ENCODE measurements at regions not wholly inside any gene's neighbourhood (a gene's known extent, or its start where the extent isn't known, plus 50 kb on each side); places are given as distances from the start of the nearest gene placed in this dataset.
"Not testable (repeated sequence)": the region's sequence is repeated elsewhere in the genome, so short reads cannot be mapped to it uniquely, and the experiment has no call there.

DNA sequence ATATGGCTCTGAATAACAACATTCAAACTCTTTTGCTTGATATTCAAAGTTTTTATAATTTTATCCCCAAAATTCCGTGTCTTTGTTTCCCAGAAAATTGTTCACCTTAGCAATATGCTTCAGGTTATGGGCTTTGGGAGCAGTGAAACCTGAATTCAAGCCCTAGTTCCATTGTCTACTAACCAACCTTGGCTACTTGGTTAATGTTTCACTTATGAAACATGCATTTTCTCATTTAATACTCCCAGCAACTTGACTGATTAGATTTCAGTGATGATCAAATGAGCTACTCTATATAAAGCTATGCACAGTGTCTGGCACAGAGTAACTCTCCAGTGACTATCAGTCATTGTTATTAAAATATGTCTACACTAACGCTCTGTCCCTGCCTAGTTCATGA is 192.2 kb upstream of the TENT5A start:
- Histone ChIP-seq H3K4me1 (ENCODE audit: control insufficient read depth, insufficient read depth, low read length) (no peaks in the 10 kb centered on the region), H3K9me3 (ENCODE audit: control insufficient read depth, insufficient read depth, low read depth, low read length) (no peaks in the 10 kb centered on the region), H3K36me3 (ENCODE audit: control insufficient read depth, insufficient read depth, low read length) (no peaks in the 10 kb centered on the region), H3K27me3 (ENCODE audit: control insufficient read depth, insufficient read depth, low read length) (no peaks in the 10 kb centered on the region), H3K4me3 (ENCODE audit: low read depth in 2 of 2, low read length in 2 of 2) (no peak overlapping the region), H3K27ac (ENCODE audit: low read length) (no peak overlapping the region)
- ChIA-PET CTCF (no interaction called here), POLR2A (no interaction called here)
- TF ChIP-seq SIN3A (IDR thresholded peaks at IDR 0.05; ENCODE audit: borderline replicate concordance, insufficient read depth, low read depth, low read length) (no peak), TCF7L2 (IDR thresholded peaks at IDR 0.05; ENCODE audit: low read depth, low read length) (no peak), POLR2AphosphoS5 (IDR thresholded peaks at IDR 0.05; ENCODE audit: low read depth, low read length) (no peak)
- TF ChIP-seq, protein P1, sequence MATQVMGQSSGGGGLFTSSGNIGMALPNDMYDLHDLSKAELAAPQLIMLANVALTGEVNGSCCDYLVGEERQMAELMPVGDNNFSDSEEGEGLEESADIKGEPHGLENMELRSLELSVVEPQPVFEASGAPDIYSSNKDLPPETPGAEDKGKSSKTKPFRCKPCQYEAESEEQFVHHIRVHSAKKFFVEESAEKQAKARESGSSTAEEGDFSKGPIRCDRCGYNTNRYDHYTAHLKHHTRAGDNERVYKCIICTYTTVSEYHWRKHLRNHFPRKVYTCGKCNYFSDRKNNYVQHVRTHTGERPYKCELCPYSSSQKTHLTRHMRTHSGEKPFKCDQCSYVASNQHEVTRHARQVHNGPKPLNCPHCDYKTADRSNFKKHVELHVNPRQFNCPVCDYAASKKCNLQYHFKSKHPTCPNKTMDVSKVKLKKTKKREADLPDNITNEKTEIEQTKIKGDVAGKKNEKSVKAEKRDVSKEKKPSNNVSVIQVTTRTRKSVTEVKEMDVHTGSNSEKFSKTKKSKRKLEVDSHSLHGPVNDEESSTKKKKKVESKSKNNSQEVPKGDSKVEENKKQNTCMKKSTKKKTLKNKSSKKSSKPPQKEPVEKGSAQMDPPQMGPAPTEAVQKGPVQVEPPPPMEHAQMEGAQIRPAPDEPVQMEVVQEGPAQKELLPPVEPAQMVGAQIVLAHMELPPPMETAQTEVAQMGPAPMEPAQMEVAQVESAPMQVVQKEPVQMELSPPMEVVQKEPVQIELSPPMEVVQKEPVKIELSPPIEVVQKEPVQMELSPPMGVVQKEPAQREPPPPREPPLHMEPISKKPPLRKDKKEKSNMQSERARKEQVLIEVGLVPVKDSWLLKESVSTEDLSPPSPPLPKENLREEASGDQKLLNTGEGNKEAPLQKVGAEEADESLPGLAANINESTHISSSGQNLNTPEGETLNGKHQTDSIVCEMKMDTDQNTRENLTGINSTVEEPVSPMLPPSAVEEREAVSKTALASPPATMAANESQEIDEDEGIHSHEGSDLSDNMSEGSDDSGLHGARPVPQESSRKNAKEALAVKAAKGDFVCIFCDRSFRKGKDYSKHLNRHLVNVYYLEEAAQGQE (IDR thresholded peaks at IDR 0.05; ENCODE audit: insufficient read depth in 1 of 2, low read depth in 2 of 2, low read length in 1 of 2): no peak
- TF ChIP-seq, protein P2, sequence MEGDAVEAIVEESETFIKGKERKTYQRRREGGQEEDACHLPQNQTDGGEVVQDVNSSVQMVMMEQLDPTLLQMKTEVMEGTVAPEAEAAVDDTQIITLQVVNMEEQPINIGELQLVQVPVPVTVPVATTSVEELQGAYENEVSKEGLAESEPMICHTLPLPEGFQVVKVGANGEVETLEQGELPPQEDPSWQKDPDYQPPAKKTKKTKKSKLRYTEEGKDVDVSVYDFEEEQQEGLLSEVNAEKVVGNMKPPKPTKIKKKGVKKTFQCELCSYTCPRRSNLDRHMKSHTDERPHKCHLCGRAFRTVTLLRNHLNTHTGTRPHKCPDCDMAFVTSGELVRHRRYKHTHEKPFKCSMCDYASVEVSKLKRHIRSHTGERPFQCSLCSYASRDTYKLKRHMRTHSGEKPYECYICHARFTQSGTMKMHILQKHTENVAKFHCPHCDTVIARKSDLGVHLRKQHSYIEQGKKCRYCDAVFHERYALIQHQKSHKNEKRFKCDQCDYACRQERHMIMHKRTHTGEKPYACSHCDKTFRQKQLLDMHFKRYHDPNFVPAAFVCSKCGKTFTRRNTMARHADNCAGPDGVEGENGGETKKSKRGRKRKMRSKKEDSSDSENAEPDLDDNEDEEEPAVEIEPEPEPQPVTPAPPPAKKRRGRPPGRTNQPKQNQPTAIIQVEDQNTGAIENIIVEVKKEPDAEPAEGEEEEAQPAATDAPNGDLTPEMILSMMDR (IDR thresholded peaks at IDR 0.05): no peak
- DNase-seq (ENCODE audit: low read depth, low spot score) (no peak), ATAC-seq (no peak)
- BruUV-seq (replicated peaks): no TSS peak
- intact Hi-C loops (cut with micrococcal nuclease; ENCODE audit: unreplicated experiment): no loop called here
- in situ Hi-C loops (cut with HindIII; ENCODE audit: low pct_unique_long_range_greater_than_20kb, low sequenced_read_pairs): no loop called here

DNA sequence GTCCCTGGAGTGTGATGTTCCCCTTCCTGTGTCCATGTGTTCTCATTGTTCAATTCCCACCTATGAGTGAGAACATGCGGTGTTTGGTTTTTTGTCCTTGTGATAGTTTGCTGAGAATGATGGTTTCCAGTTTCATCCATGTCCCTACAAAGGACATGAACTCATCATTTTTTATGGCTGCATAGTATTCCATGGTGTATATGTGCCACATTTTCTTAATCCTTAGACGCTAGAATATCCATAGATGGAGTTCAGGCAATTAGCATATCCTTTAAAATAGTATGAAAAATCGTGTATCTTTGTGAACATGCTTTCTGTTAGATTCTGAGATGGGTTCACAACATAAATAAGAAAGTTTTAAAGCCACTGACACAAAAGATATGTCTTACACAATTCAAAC is 190.4 kb upstream of the TENT5A start:
- H3K27me3 ChIP-seq (ENCODE audit: control insufficient read depth, insufficient read depth, low read length); in situ Hi-C loops (cut with HindIII; ENCODE audit: low pct_unique_long_range_greater_than_20kb, low sequenced_read_pairs); DNase-seq (ENCODE audit: low read depth, low spot score); BruUV-seq (replicated peaks); H3K4me3 ChIP-seq (ENCODE audit: low read depth in 2 of 2, low read length in 2 of 2); H3K9me3 ChIP-seq (ENCODE audit: control insufficient read depth, insufficient read depth, low read depth, low read length); H3K27ac ChIP-seq (ENCODE audit: low read length); H3K4me1 ChIP-seq (ENCODE audit: control insufficient read depth, insufficient read depth, low read length); POLR2A ChIA-PET; ATAC-seq; CTCF ChIA-PET; intact Hi-C loops (cut with micrococcal nuclease; ENCODE audit: unreplicated experiment); H3K36me3 ChIP-seq (ENCODE audit: control insufficient read depth, insufficient read depth, low read length): not testable (repeated sequence)

DNA sequence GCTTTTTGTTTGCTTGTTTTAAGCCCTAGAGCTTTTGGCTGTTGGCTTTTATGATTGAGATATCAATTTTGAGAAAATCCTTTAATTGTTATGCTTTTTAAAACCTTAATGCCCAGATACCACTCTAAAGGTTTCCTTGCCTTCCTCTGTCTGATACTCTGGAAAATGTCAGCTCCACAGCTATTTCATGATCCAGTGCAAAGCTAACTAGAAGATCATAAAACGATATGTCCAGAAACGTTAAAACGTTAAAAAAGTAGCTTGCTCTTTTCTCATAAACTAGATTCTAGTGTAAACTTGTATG is 189.5 kb upstream of the TENT5A start:
- H3K4me3 ChIP-seq (ENCODE audit: low read depth in 2 of 2, low read length in 2 of 2): no peak overlapping the region
- ATAC-seq (no peak), DNase-seq (ENCODE audit: low read depth, low spot score) (no peak)
- ChIA-PET CTCF (no interaction called here), POLR2A (interaction anchor here (0.6 kb wide), 1 partner anchor 134 kb away, joined by 3 read pairs; no protein-coding TSS in a partner anchor)
- H3K27ac ChIP-seq (ENCODE audit: low read length): no peak overlapping the region
- BruUV-seq (replicated peaks): no TSS peak
- in situ Hi-C loops (cut with HindIII; ENCODE audit: low pct_unique_long_range_greater_than_20kb, low sequenced_read_pairs) (no loop called here), intact Hi-C loops (cut with micrococcal nuclease; ENCODE audit: unreplicated experiment) (no loop called here)
- TF ChIP-seq POLR2AphosphoS5 (IDR thresholded peaks at IDR 0.05; ENCODE audit: low read depth, low read length): no peak
- no peak for TF ChIP-seq TCF7L2 (IDR thresholded peaks at IDR 0.05; ENCODE audit: low read depth, low read length)
- TF ChIP-seq, protein P1 (IDR thresholded peaks at IDR 0.05; ENCODE audit: insufficient read depth in 1 of 2, low read depth in 2 of 2, low read length in 1 of 2): no peak
- no peak for TF ChIP-seq SIN3A (IDR thresholded peaks at IDR 0.05; ENCODE audit: borderline replicate concordance, insufficient read depth, low read depth, low read length)
- TF ChIP-seq, protein P2 (IDR thresholded peaks at IDR 0.05): no peak
- no peaks in the 10 kb centered on the region for H3K27me3 ChIP-seq (ENCODE audit: control insufficient read depth, insufficient read depth, low read length)
- no peaks in the 10 kb centered on the region for H3K36me3 ChIP-seq (ENCODE audit: control insufficient read depth, insufficient read depth, low read length)
- H3K4me1 ChIP-seq (ENCODE audit: control insufficient read depth, insufficient read depth, low read length): no peaks in the 10 kb centered on the region
- no peaks in the 10 kb centered on the region for H3K9me3 ChIP-seq (ENCODE audit: control insufficient read depth, insufficient read depth, low read depth, low read length)

Measured in Panc1 (cell line).